Epithelial cell of proximal tubule (primary cell): ENCODE measurements at regions not wholly inside any gene's neighbourhood (a gene's known extent, or its start where the extent isn't known, plus 50 kb on each side); places are given as distances from the start of the nearest gene placed in this dataset.

ENCODE experiments used
- DNase-seq: peaks from one replicate; pipeline ENCODE4 v3.0.0-alpha.2; 2011; ENCODE audit warnings: low read depth
- H3K4me3 ChIP-seq: 2 replicates; pipeline ENCODE4 v1.5.1; 2011; ENCODE audit warnings: low read depth, mild to moderate bottlenecking, low read length
- CTCF ChIP-seq: conservative IDR thresholded peaks from 2 replicates; pipeline ENCODE4 v1.5.1; 2012; ENCODE audit warnings: low read depth, mild to moderate bottlenecking, low read length

- DNase-seq: no peak
- no peak overlapping the region for H3K4me3 ChIP-seq
- TF ChIP-seq CTCF: peak; percentile 42
Measured at GRCh38 chr2:18265614-18266586, 294.6 kb downstream of the RDH14 start.

- no peak for TF ChIP-seq CTCF
- H3K4me3 ChIP-seq: no peak overlapping the region
- DNase-seq: no peak
Measured at GRCh38 chr2:18262601-18263000, 297.9 kb downstream of the RDH14 start.

- no peak overlapping the region for H3K4me3 ChIP-seq
- TF ChIP-seq CTCF: no peak
- no peak for DNase-seq
Measured at GRCh38 chr2:18253686-18254197, 306.7 kb downstream of the RDH14 start.

- H3K4me3 ChIP-seq: no peak overlapping the region
- DNase-seq: no peak
- no peak for TF ChIP-seq CTCF
Measured at GRCh38 chr2:18251486-18251885, 309.0 kb downstream of the RDH14 start.

- H3K4me3 ChIP-seq: no peak overlapping the region
- no peak for DNase-seq
- TF ChIP-seq CTCF: no peak
Measured at GRCh38 chr2:18247282-18248110, 313.0 kb downstream of the RDH14 start.

GRCh38 chr2:18245375-18245774 is 315.1 kb downstream of the RDH14 start:
- no peak for TF ChIP-seq CTCF
- DNase-seq: no peak

More at GRCh38 chr2:18245375-18245774, 315.1 kb downstream of the RDH14 start:
- H3K4me3 ChIP-seq: no peak overlapping the region
